Glutamatergic neuron (in vitro differentiated cells): ENCODE measurements at regions not wholly inside any gene's neighbourhood (a gene's known extent, or its start where the extent isn't known, plus 50 kb on each side); places are given as distances from the start of the nearest gene placed in this dataset.

Source experiments
- DNase-seq: peaks from one replicate; pipeline ENCODE4 v3.0.0; 2022
- H3K27ac Mint-ChIP-seq: one replicate; pipeline ENCODE4 v1.8.0; 2020; ENCODE audit warnings: mild to moderate bottlenecking, mixed read lengths, inconsistent platforms; ENCODE audit not compliant: unreplicated experiment
- H3K27me3 Mint-ChIP-seq: one replicate; pipeline ENCODE4 v1.8.0; 2020; ENCODE audit warnings: mild to moderate bottlenecking, moderate library complexity, mixed read lengths, inconsistent platforms; ENCODE audit not compliant: unreplicated experiment
- H3K36me3 Mint-ChIP-seq: one replicate; pipeline ENCODE4 v1.8.0; 2020; ENCODE audit warnings: mild to moderate bottlenecking, mixed read lengths, inconsistent platforms; ENCODE audit not compliant: unreplicated experiment
- H3K4me1 Mint-ChIP-seq: one replicate; pipeline ENCODE4 v1.8.0; 2020; ENCODE audit warnings: mild to moderate bottlenecking, low read depth, mixed read lengths, inconsistent platforms; ENCODE audit not compliant: unreplicated experiment
- H3K4me3 Mint-ChIP-seq: one replicate; pipeline ENCODE4 v1.8.0; 2020; ENCODE audit warnings: mild to moderate bottlenecking, mixed read lengths, inconsistent platforms; ENCODE audit not compliant: unreplicated experiment
- H3K9me3 Mint-ChIP-seq: one replicate; pipeline ENCODE4 v1.8.0; 2020; ENCODE audit warnings: mild to moderate bottlenecking, moderate library complexity, mixed read lengths, inconsistent platforms; ENCODE audit not compliant: unreplicated experiment
- TF ChIP-seq, protein P1 (sequence below): fragments of 200-600 bp; sonication (generic); IDR thresholded peaks from one replicate; pipeline ENCODE4 v1.5.0; 2021; ENCODE audit not compliant: partially characterized antibody, unreplicated experiment

DNA sequence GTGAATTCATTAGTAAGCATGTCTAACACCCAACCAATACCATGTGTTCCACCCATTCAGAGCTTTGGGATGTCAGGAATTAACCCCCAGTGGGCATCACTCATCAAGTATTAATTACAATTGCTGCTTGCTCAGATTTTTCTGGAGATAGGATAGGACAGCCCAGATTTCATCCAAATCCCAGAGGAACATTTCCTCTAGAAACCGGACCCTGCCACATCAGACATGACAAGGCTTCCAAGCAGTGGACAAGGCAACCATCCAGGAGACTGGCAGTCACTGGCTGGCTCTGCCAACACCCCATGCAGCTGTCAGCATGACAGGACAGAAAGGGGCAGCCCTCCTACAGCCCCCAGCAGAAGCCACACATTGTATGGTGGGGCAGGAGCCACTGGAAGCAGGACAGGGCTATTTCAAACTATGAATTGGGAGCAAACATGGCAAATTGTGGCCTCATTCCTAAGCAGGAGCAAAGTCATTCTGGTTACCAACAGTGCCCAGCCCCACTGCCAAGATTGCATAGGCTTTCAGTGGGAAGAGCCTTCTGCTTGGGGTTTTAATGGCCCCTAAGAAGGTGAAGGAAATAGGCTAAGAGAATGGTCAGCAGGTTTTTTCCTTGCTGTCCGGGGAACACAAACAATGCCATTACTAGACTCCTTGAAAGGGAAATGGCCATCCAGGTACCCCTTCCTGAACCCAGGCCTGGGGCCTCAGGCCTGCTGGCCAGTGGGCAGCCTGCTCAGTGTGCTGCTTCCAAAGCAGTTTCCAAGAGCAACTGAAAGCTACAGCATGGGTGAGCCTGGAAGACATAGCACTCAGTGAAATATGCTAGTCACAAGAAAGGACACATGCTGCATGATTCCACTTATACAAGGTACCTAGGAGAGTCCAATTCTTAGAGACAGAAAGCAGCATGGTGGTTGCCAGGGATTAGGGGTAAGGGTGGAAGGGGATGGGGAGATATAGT, 294.7 kb upstream of the SLC30A5 start:
- TF ChIP-seq, protein P1, sequence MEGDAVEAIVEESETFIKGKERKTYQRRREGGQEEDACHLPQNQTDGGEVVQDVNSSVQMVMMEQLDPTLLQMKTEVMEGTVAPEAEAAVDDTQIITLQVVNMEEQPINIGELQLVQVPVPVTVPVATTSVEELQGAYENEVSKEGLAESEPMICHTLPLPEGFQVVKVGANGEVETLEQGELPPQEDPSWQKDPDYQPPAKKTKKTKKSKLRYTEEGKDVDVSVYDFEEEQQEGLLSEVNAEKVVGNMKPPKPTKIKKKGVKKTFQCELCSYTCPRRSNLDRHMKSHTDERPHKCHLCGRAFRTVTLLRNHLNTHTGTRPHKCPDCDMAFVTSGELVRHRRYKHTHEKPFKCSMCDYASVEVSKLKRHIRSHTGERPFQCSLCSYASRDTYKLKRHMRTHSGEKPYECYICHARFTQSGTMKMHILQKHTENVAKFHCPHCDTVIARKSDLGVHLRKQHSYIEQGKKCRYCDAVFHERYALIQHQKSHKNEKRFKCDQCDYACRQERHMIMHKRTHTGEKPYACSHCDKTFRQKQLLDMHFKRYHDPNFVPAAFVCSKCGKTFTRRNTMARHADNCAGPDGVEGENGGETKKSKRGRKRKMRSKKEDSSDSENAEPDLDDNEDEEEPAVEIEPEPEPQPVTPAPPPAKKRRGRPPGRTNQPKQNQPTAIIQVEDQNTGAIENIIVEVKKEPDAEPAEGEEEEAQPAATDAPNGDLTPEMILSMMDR: no peak
- Mint-ChIP-seq H3K27me3 (no peaks in the 10 kb centered on the region), H3K4me1 (no peaks in the 10 kb centered on the region), H3K27ac (no peak overlapping the region), H3K36me3 (no peaks in the 10 kb centered on the region), H3K4me3 (no peak overlapping the region), H3K9me3 (no peaks in the 10 kb centered on the region)
- no peak for DNase-seq

DNA sequence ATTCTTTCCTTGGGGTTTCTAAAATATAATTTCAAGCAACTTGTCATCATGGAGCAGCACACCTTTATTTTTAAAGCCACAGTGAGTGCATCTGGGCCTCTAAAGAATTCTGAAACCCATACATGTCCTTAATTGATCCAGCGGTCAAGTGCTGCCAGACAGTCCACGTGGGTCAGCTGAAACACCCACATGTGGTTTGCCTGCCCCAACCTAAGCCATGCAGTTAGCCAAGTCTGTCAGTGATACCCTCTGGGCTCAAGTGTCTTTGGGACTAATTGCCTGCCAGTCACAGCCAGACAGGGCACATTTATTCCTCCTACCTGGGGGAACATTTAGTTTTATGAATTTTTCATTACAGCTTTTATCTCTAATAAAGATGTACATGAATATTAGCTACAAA, 291.4 kb upstream of the SLC30A5 start:
- DNase-seq: no peak
- no peak overlapping the region for H3K4me3 Mint-ChIP-seq
- no peaks in the 10 kb centered on the region for H3K4me1 Mint-ChIP-seq
- no peaks in the 10 kb centered on the region for H3K27me3 Mint-ChIP-seq
- no peaks in the 10 kb centered on the region for H3K36me3 Mint-ChIP-seq
- H3K27ac Mint-ChIP-seq: no peak overlapping the region
- no peaks in the 10 kb centered on the region for H3K9me3 Mint-ChIP-seq
- TF ChIP-seq, protein P1: no peak

DNA sequence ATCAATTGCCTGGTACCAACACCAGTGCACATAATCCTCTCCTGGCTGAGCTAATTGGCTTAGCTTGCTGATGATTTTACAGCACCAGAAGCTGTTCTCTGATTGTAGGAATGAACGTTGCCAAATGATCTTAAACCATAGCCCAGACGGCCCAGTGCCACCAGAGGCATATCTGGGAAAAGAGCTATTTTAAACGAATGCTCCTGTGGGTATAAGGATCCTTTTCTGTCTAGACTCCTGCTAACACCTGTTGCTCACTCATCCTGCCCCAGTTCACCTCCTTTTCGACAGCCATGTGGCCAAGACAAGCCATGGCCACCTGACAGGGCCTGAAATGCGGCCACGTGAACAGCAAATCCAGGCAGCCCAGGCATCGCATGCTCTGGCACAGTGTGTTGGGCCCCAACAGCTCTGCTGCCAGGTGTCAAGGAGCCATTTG, 289.9 kb upstream of the SLC30A5 start:
- Mint-ChIP-seq H3K27me3 (no peaks in the 10 kb centered on the region), H3K4me1 (no peaks in the 10 kb centered on the region), H3K36me3 (no peaks in the 10 kb centered on the region), H3K27ac (no peak overlapping the region), H3K4me3 (no peak overlapping the region), H3K9me3 (no peaks in the 10 kb centered on the region)
- no peak for DNase-seq
- TF ChIP-seq, protein P1: no peak

DNA sequence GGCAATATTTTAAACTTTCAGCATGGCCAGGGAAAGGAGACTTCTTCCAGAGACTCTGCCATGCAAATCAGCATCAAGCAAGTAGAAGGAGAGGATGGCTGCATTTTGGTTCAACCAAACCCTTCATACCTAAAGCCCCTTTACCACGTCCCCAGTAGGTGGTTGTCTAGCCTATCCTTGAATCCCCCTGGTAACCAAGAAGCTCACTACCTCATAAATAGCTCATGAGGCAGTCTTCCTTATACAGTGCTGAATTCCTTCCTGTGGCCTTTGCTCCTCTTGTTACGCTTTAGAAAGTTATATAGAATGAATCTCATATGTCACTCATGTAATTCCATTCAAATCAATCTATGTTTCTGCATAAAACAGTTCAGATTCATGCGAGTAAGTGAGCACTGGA, 289.5 kb upstream of the SLC30A5 start:
- Mint-ChIP-seq H3K27ac (no peak overlapping the region), H3K36me3 (no peaks in the 10 kb centered on the region), H3K27me3 (no peaks in the 10 kb centered on the region), H3K4me1 (no peaks in the 10 kb centered on the region), H3K9me3 (no peaks in the 10 kb centered on the region), H3K4me3 (no peak overlapping the region)
- no peak for DNase-seq
- TF ChIP-seq, protein P1: no peak

DNA sequence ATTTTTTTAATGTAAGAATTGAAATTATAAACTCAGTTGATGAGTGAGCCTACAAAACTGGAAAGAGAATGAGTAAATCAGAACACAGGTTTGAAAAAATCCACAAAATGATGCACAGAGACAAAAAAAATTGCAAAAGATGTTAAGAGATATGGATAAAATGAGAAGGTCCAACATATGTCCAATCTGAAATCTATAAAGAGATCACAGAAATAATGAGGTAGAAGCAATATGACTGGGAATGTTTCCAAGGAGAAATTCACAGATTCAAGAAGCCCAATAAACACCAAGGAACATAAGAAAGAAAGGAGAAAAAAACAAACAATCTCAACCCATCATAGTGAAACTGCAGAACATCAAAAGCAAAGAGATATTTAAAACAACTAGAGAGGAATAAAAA, 288.4 kb upstream of the SLC30A5 start:
- Mint-ChIP-seq H3K27ac (no peak overlapping the region), H3K27me3 (no peaks in the 10 kb centered on the region)

More for the DNA sequence above, 288.4 kb upstream of the SLC30A5 start:
- Mint-ChIP-seq H3K4me1 (no peaks in the 10 kb centered on the region), H3K9me3 (no peaks in the 10 kb centered on the region), H3K4me3 (no peak overlapping the region), H3K36me3 (peaks cover 1% of the 10 kb centered on the region)
- TF ChIP-seq, protein P1: no peak
- no peak for DNase-seq
